ENCODE measurements at regions not wholly inside any gene's neighbourhood (a gene's known extent, or its start where the extent isn't known, plus 50 kb on each side); places are given as distances from the start of the nearest gene placed in this dataset.

DNA sequence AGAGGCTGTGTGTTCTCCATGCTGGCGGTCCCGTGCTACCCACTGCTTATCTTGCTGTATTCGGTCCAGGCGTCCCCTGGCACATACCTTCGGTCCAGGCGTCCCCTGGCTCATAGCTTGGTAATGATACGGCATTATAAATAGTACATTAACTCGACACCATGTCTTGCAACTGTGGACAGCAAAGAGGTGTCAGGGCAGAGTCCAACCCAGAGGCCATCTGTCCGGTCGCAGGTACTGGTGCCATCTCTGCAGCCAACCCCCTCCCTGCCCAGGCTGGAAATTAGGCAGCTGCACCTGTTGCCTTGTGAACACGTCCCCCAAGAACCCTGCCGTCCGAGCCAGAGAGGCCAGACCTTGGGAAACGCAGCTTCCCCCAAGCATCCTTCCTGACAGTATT lies 634.3 kb downstream of the BRD1 start:
- no peak for DNase-seq (ENCODE audit: low read depth)
- TF ChIP-seq, protein P1, sequence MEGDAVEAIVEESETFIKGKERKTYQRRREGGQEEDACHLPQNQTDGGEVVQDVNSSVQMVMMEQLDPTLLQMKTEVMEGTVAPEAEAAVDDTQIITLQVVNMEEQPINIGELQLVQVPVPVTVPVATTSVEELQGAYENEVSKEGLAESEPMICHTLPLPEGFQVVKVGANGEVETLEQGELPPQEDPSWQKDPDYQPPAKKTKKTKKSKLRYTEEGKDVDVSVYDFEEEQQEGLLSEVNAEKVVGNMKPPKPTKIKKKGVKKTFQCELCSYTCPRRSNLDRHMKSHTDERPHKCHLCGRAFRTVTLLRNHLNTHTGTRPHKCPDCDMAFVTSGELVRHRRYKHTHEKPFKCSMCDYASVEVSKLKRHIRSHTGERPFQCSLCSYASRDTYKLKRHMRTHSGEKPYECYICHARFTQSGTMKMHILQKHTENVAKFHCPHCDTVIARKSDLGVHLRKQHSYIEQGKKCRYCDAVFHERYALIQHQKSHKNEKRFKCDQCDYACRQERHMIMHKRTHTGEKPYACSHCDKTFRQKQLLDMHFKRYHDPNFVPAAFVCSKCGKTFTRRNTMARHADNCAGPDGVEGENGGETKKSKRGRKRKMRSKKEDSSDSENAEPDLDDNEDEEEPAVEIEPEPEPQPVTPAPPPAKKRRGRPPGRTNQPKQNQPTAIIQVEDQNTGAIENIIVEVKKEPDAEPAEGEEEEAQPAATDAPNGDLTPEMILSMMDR (conservative IDR thresholded peaks at IDR 0.05; ENCODE audit: low read depth, low read length): no peak
- H3K4me3 ChIP-seq (ENCODE audit: low read depth, low read length): no peak overlapping the region

DNA sequence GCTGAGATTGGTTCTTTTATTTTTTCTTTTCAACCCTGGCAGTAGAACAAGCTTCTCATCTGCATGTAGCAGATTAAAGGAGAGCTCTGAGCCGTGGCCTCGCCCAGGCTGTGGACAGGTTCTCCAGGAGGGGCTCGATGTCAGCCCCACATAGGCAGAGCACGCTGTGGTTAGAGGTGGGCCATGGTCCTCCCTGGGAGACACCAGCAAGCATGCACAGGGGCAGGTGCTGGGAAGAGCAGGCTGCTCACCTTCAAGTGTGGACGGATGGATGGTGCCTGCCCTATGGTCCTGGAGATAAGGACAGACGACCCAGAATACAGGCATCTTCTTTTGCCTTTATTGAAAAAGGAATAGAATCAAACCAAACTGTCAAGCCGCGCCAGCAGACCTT lies 634.8 kb downstream of the BRD1 start:
- DNase-seq (ENCODE audit: low read depth): no peak
- TF ChIP-seq, protein P1 (conservative IDR thresholded peaks at IDR 0.05; ENCODE audit: low read depth, low read length): no peak
- H3K4me3 ChIP-seq (ENCODE audit: low read depth, low read length): no peak overlapping the region

DNA sequence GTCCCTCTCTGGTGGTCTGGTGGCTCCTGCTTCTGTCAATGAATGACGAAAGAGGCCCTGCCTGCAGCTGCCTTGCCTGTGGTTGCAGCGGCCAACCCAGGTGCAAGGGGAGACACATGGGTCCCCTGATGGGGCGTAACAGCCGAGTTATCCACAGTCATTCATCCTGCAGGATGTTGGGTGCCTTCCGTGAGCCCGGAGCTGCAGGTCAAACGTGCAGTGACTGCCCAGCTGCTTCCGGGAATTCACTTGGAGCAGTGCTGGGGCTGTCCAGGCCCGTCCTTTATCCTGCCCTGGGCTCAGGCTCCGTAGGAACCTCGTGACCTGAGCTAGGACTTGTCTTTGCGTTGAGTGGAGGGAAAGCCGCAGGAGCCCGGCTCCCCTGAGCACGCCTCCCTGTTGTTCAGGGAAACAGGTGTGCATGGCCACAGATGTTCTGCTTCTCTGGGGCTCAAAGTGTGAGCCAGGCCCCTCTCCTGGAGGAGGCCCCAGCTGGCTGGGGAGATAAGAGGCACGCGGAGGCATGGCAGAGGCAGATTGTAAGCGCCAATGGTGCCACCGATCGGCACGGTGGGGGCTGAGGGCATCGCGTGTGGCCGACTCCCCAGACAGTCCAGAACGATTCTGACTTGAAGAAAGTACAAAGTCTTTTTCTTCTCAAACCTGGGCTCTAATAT lies 635.4 kb downstream of the BRD1 start:
- TF ChIP-seq, protein P1 (conservative IDR thresholded peaks at IDR 0.05; ENCODE audit: low read depth, low read length): no peak
- no peak for DNase-seq (ENCODE audit: low read depth)

DNA sequence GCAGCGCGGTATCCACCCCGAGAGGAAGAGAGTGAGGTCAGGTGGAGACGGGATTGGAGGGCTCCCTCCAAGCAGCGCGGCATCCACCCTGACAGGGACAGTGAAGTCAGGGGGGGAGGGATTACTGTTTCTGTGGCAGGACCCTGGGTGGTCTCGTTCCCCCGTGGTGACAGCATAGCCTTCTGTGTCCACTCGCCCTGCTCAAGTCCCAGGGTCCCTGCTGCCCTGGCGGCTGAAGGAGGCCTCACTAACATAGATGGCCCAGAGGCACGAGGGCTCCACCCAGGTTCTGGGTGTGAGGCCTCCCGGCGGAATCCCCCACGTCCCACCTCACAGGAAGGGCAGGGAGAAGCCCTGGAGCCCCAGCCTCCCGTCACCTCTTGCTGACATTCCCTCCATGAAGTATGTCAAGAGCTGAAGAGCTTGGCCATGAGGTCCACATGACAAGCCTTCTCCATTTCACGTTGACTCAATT lies 636.1 kb downstream of the BRD1 start:
- TF ChIP-seq, protein P1 (conservative IDR thresholded peaks at IDR 0.05; ENCODE audit: low read depth, low read length): no peak
- H3K4me3 ChIP-seq (ENCODE audit: low read depth, low read length): no peak overlapping the region
- no peak for DNase-seq (ENCODE audit: low read depth)

More for the DNA sequence above, 635.4 kb downstream of the BRD1 start:
- H3K4me3 ChIP-seq (ENCODE audit: low read depth, low read length): no peak overlapping the region

DNA sequence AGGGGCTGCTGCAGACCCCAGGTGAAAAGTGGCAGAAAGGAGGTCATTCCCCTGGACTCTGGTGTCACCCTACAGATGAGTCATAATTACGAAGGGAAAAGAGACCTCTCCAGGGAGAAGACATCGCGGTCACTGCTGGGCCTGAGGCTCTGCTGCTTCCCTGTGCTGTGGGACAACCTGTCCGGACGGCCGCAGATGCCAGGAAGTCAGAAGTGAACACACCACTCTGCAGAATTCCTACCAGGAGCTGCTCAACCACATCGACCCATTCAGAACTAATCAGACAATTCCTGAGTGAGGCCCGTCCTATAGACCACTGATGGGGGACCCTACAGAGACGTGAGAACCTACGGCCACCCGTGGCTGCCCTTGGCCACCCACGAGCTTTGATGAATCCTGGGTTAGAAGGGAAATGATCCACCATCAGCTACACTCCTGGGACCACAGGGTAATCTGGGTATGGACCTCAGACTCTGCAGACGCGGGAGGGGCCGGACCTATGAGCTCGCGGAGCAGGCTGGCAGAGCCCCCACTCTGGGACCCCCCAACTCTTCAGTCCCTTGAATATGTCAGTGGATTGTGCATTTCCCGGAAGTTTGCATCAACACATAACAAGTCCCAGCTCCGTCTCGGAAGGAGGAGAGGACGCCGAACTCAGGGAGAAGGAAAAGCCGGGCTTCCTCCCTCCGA lies 636.7 kb downstream of the BRD1 start:
- no peak overlapping the region for H3K4me3 ChIP-seq (ENCODE audit: low read depth, low read length)
- TF ChIP-seq, protein P1 (conservative IDR thresholded peaks at IDR 0.05; ENCODE audit: low read depth, low read length): no peak
- DNase-seq (ENCODE audit: low read depth): no peak

DNA sequence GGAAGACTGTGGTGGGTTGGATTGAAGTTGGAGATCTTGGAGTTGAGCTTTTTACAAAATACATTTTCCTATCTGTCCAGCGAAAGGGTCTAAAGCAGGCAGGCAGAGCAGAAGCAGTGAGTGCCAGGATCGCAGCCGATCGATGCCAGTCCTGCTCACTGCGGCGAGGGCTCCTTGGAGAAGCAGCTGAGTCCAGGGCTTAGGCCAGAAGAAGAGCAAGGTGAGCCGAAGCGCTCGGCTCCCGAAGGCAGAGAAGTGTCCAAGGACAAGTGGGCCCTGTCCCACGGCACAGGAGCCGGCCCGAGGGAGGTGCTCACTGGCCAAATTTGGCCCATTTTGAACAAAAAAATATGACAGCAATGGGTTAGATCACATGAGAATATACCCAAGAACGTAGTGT lies 637.8 kb downstream of the BRD1 start:
- no peak for DNase-seq (ENCODE audit: low read depth)
- H3K4me3 ChIP-seq (ENCODE audit: low read depth, low read length): no peak overlapping the region
- TF ChIP-seq, protein P1 (conservative IDR thresholded peaks at IDR 0.05; ENCODE audit: low read depth, low read length): no peak
